ENCODE measurements at regions not wholly inside any gene's neighbourhood (a gene's known extent, or its start where the extent isn't known, plus 50 kb on each side); places are given as distances from the start of the nearest gene placed in this dataset.

DNA sequence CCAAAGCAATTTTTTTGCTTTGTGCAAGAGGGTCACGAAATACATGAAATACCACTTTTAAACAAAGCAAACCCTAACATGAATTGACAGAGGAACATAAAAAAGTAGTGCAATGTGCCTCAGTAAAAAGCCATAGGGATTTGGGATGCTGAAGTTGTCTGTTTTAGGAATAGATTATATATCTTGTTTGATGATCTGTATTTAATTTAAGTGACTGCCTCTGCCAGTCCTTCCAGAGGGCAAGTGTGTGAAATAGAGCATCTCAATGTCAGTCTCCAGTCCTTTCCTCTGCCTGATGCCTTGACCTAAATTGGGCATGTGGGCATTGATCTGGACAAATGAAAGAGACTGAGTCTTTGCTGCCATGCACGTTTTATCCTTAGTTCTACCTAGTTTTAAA lies 222.8 kb downstream of the PTPRC start:
- TF ChIP-seq, protein P1, sequence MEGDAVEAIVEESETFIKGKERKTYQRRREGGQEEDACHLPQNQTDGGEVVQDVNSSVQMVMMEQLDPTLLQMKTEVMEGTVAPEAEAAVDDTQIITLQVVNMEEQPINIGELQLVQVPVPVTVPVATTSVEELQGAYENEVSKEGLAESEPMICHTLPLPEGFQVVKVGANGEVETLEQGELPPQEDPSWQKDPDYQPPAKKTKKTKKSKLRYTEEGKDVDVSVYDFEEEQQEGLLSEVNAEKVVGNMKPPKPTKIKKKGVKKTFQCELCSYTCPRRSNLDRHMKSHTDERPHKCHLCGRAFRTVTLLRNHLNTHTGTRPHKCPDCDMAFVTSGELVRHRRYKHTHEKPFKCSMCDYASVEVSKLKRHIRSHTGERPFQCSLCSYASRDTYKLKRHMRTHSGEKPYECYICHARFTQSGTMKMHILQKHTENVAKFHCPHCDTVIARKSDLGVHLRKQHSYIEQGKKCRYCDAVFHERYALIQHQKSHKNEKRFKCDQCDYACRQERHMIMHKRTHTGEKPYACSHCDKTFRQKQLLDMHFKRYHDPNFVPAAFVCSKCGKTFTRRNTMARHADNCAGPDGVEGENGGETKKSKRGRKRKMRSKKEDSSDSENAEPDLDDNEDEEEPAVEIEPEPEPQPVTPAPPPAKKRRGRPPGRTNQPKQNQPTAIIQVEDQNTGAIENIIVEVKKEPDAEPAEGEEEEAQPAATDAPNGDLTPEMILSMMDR (IDR thresholded peaks at IDR 0.05), result no peak
- no peaks in the 10 kb centered on the region for H3K4me1 ChIP-seq
- H3K27ac ChIP-seq, result no peak overlapping the region
- no peaks in the 10 kb centered on the region for H3K36me3 ChIP-seq
- no peak for DNase-seq (ENCODE audit: low spot score in 2 of 2)
- no peaks in the 10 kb centered on the region for H3K27me3 ChIP-seq
- no peak overlapping the region for H3K4me3 ChIP-seq
- intact Hi-C loops (cut with DNase I), result no loop called here
- no peaks in the 10 kb centered on the region for H3K9me3 ChIP-seq

DNA sequence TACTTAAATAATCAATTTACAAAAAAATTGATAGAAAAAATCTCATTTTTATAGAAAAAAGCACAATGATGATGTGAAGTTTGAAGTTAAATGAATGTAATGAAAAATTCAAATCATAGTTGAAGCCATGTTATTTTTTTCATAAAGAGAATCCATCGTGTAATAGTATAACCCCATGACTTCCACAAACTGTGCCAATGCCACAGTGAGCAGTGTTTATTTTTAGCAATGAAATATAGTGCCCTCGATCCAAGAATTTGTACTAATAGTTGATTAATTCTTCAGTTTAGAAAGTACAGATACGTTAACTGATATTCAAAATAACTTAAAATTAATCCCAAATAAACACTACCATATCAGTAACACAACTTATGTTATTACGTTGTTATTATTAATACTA lies 225.9 kb downstream of the PTPRC start:
- no peaks in the 10 kb centered on the region for H3K4me1 ChIP-seq
- intact Hi-C loops (cut with DNase I), result no loop called here

DNA sequence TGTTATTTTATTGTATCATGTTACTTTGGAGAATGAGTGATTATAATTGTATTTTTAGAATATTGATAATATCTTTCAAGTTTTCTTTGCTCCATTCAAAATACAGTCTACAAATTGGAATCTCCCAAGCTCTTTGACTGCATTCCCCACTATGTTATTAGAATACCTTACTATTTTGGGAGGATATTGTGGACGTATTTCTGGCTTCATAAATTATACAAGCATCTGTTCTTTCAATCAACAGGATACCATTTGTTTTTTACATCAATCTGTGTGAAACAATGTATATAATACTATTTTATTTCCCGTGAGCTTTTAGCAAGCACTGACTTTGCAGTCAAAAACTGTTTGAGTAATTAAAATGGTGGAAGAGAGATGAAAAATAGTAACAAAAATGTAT lies 226.5 kb downstream of the PTPRC start:
- no peak overlapping the region for H3K27ac ChIP-seq
- no peaks in the 10 kb centered on the region for H3K27me3 ChIP-seq
- H3K9me3 ChIP-seq, result no peaks in the 10 kb centered on the region
- no peaks in the 10 kb centered on the region for H3K36me3 ChIP-seq
- no peak for DNase-seq (ENCODE audit: low spot score in 2 of 2)
- H3K4me3 ChIP-seq, result no peak overlapping the region
- TF ChIP-seq, protein P1 (IDR thresholded peaks at IDR 0.05), result no peak
- no peaks in the 10 kb centered on the region for H3K4me1 ChIP-seq
- intact Hi-C loops (cut with DNase I), result no loop called here

More for the DNA sequence above, 225.9 kb downstream of the PTPRC start:
- no peaks in the 10 kb centered on the region for H3K36me3 ChIP-seq
- TF ChIP-seq, protein P1 (IDR thresholded peaks at IDR 0.05), result no peak
- H3K4me3 ChIP-seq, result no peak overlapping the region
- H3K27me3 ChIP-seq, result no peaks in the 10 kb centered on the region
- no peaks in the 10 kb centered on the region for H3K9me3 ChIP-seq
- H3K27ac ChIP-seq, result no peak overlapping the region
- no peak for DNase-seq (ENCODE audit: low spot score in 2 of 2)

DNA sequence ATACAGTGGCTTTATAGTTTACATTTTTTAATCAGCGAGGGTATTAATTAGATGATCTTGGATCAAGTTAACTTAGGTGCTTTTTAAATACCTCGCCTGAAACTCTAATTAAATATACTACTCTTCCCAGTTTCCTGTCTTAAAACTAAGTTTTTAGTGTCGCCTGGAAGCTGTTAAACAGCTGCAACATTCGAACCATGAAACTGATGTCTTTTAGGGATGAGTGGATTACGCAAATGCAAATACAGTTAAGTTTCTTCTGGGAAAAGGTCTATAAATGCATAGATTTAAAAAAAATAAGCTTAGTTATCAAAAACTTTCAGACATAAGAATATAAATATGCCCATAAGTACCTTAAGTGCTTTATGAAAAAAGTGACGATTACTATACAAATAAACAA lies 228.3 kb downstream of the PTPRC start:
- no peak for DNase-seq (ENCODE audit: low spot score in 2 of 2)
- Histone ChIP-seq H3K27me3 (no peaks in the 10 kb centered on the region), H3K4me1 (no peaks in the 10 kb centered on the region), H3K27ac (no peak overlapping the region), H3K4me3 (no peak overlapping the region), H3K36me3 (no peaks in the 10 kb centered on the region), H3K9me3 (no peaks in the 10 kb centered on the region)
- TF ChIP-seq, protein P1 (IDR thresholded peaks at IDR 0.05), result no peak
- intact Hi-C loops (cut with DNase I), result no loop called here

DNA sequence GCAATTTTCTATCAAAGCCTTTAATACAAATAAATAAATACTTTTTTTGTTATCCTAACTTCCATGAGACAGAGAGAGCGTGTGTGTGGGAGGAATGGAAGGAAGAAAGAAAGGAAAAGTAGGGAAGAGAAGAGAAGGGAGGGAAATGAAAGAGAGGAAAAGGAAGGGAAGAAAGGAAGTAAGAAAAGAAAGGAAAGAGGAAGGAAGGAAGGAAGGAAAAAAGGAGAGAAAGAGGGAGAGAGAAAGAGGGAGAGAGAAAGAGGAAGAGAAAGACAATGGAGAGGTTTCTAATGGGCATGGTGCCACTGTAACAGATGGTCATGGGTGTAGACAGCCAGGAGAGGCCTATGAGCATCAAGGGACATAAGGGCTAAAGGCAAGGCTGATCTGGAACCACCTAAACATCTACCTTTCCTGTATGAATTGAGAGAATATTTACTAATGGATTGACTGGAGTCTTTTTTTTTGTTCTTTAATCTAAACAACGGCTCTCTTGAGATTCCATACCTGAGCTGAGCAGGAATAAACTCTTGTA lies 234.9 kb downstream of the PTPRC start:
- Histone ChIP-seq H3K4me1 (no peaks in the 10 kb centered on the region), H3K27me3 (no peaks in the 10 kb centered on the region), H3K27ac (no peak overlapping the region), H3K9me3 (no peaks in the 10 kb centered on the region), H3K4me3 (no peak overlapping the region), H3K36me3 (no peaks in the 10 kb centered on the region)
- TF ChIP-seq, protein P1 (IDR thresholded peaks at IDR 0.05), result no peak
- intact Hi-C loops (cut with DNase I), result no loop called here
- DNase-seq (ENCODE audit: low spot score in 2 of 2), result no peak

DNA sequence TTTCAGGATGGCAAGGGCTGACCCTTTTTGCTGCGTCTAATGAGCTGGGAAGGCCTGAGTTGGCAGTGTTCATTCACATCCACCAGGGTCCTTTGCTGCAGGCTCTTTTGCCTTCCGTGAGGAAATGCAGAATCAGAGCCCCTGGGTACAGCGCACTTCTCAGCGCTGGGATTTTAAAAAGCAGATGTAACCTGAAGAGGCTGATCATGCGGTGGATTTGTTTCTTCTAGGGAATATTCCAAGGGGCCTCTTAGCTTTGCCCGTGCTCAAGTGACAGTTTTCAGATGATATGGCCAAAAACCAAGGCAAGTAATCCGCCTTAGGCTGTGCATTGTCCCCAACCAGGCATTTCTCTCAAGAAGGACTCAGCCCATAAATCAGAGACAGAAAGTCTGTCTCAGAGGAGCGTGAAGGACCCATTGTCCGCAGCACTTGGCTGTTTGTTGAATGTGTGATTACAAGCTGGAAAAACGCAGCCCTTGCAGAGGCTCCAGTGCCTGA lies 237.6 kb downstream of the PTPRC start:
- Histone ChIP-seq H3K4me1 (no peaks in the 10 kb centered on the region), H3K4me3 (no peak overlapping the region), H3K36me3 (no peaks in the 10 kb centered on the region), H3K27ac (no peak overlapping the region), H3K9me3 (no peaks in the 10 kb centered on the region), H3K27me3 (no peaks in the 10 kb centered on the region)
- DNase-seq (ENCODE audit: low spot score in 2 of 2), result no peak
- intact Hi-C loops (cut with DNase I), result no loop called here
- TF ChIP-seq, protein P1 (IDR thresholded peaks at IDR 0.05), result no peak

Measured in ascending aorta (tissue), 2 donors.